SK-N-SH (cell line): ENCODE measurements at regions not wholly inside any gene's neighbourhood (a gene's known extent, or its start where the extent isn't known, plus 50 kb on each side); places are given as distances from the start of the nearest gene placed in this dataset.

ENCODE experiments used
- CTCF ChIA-PET: fragments of 300-600, 350-600 bp; formaldehyde crosslinking; extraction: SDS; loops from one replicate; lab custom pipeline; 2021; lab: Yijun Ruan, JAX
- POLR2A ChIA-PET: fragments of 350-600 bp; sonication (Branson Sonifier 250); formaldehyde crosslinking; extraction: SDS; loops from one replicate; lab custom pipeline; 2020; ENCODE audit warnings: antibody characterized with exemption, inconsistent platforms; lab: Yijun Ruan, JAX
- DNase-seq: peaks from one replicate; pipeline ENCODE4 v3.0.0; 2012
- H2AFZ ChIP-seq: fragments of 200-600 bp; sonication (generic); 2 replicates; pipeline ENCODE4 v1.8.1; 2016; ENCODE audit warnings: antibody characterized with exemption, mild to moderate bottlenecking, low read depth
- H3F3A ChIP-seq: fragments of 200-600 bp; sonication (generic); replicated peaks from 2 replicates; pipeline ENCODE3; 2016; ENCODE audit warnings: antibody characterized with exemption, mild to moderate bottlenecking; ENCODE audit not compliant: insufficient read depth
- H3K27ac ChIP-seq, 2 experiments: fragments of 200-500 bp in 1 of 2; fragments of 200-600 bp in 1 of 2; sonication (Bioruptor generic) in 1 of 2; sonication (generic), shearing (Covaris generic) in 1 of 2; 2 replicates each; pipeline versions ENCODE4 v1.5.1 to v1.6.1; 2014 to 2016; ENCODE audit warnings: low read depth in 2 of 2, inconsistent platforms in 1 of 2, low read length in 1 of 2, mild to moderate bottlenecking in 1 of 2, mixed read lengths in 1 of 2
- H3K27me3 ChIP-seq: fragments of 200-600 bp; sonication (generic), shearing (Covaris generic); 2 replicates; pipeline ENCODE4 v1.6.1; 2016; ENCODE audit warnings: mixed run types; ENCODE audit not compliant: insufficient read depth
- H3K36me3 ChIP-seq, 2 experiments: fragments of 200-500 bp in 1 of 2; fragments of 200-600 bp in 1 of 2; sonication (Bioruptor generic) in 1 of 2; sonication (generic) in 1 of 2; replicated peaks in 1 of 2; 2 replicates each; pipeline versions ENCODE3 to v1.5.1; 2014 to 2016; ENCODE audit warnings: low read length in 1 of 2, mild to moderate bottlenecking in 1 of 2; ENCODE audit not compliant: insufficient read depth in 2 of 2, control insufficient read depth in 1 of 2
- H3K4me1 ChIP-seq, 2 experiments: fragments of 200-500 bp in 1 of 2; fragments of 200-600 bp in 1 of 2; sonication (Bioruptor generic) in 1 of 2; sonication (generic), shearing (Covaris generic) in 1 of 2; 2 replicates each; pipeline versions ENCODE4 v1.5.1 to v1.6.1; 2014 to 2016; ENCODE audit warnings: low read depth in 1 of 2, low read length in 1 of 2, mixed run types in 1 of 2; ENCODE audit not compliant: insufficient read depth in 2 of 2, control insufficient read depth in 1 of 2
- H3K4me2 ChIP-seq: fragments of 200-600 bp; sonication (generic), shearing (Covaris generic); 2 replicates; pipeline ENCODE4 v1.6.1; 2017; ENCODE audit warnings: mixed run types
- H3K4me3 ChIP-seq, 2 experiments: fragments of 200-500 bp in 1 of 2; fragments of 200-600 bp in 1 of 2; sonication (Bioruptor generic) in 1 of 2; sonication (generic), shearing (Covaris generic) in 1 of 2; 2 replicates each; pipeline versions ENCODE4 v1.5.1 to v1.8.1; 2014 to 2016; ENCODE audit warnings: low read depth in 2 of 2, inconsistent platforms in 1 of 2, low read length in 1 of 2, mild to moderate bottlenecking in 1 of 2, mixed read lengths in 1 of 2, moderate library complexity in 1 of 2
- H3K79me2 ChIP-seq: fragments of 200-600 bp; sonication (generic); 2 replicates; pipeline ENCODE4 v1.8.1; 2017; ENCODE audit warnings: mild to moderate bottlenecking; ENCODE audit not compliant: insufficient read depth
- H3K9ac ChIP-seq: fragments of 200-600 bp; sonication (generic); 2 replicates; pipeline ENCODE4 v1.6.1; 2017; ENCODE audit warnings: mixed run types
- H3K9me2 ChIP-seq: fragments of 200-600 bp; sonication (generic); 2 replicates; pipeline ENCODE4 v1.6.1; 2017; ENCODE audit warnings: mixed run types
- H3K9me3 ChIP-seq: fragments of 200-600 bp; sonication (generic); 2 replicates; pipeline ENCODE4 v1.6.1; 2017; ENCODE audit warnings: mixed run types, mild to moderate bottlenecking, moderate library complexity
- H4K20me1 ChIP-seq: fragments of 200-600 bp; sonication (generic); 2 replicates; pipeline ENCODE4 v1.6.1; 2017; ENCODE audit warnings: mild to moderate bottlenecking, mixed run types; ENCODE audit not compliant: insufficient read depth
- ELF1 ChIP-seq: IDR thresholded peaks from 2 replicates; pipeline ENCODE4 v1.4.0; 2012
- FOXJ3 ChIP-seq: sonication (generic); formaldehyde crosslinking; IDR thresholded peaks from 2 replicates; pipeline ENCODE4 v1.5.1; 2020; ENCODE audit warnings: mild to moderate bottlenecking, missing genetic modification reagents
- GABPA ChIP-seq: IDR thresholded peaks from 2 replicates; pipeline ENCODE4 v1.4.0; 2012; ENCODE audit warnings: low read depth, mild to moderate bottlenecking
- GATA2 ChIP-seq: sonication (generic); formaldehyde crosslinking; IDR thresholded peaks from 2 replicates; pipeline ENCODE4 v1.5.0; 2020; ENCODE audit warnings: mild to moderate bottlenecking, missing genetic modification reagents
- MAX ChIP-seq: IDR thresholded peaks from 2 replicates; pipeline ENCODE4 v1.4.0; 2012; ENCODE audit warnings: low read depth
- NFIC ChIP-seq: IDR thresholded peaks from 2 replicates; pipeline ENCODE4 v1.4.0; 2012; ENCODE audit warnings: borderline replicate concordance
- PBX3 ChIP-seq: IDR thresholded peaks from 2 replicates; pipeline ENCODE4; 2012
- RXRA ChIP-seq: IDR thresholded peaks from 2 replicates; pipeline ENCODE4 v1.4.0; 2012; ENCODE audit warnings: low read depth, mild to moderate bottlenecking, borderline replicate concordance
- TAF1 ChIP-seq: IDR thresholded peaks from 2 replicates; pipeline ENCODE4 v1.6.1; 2012; ENCODE audit warnings: low read depth, mild to moderate bottlenecking, low read length, moderate library complexity, borderline replicate concordance
- YY1 ChIP-seq: IDR thresholded peaks from 2 replicates; pipeline ENCODE4 v1.4.0; 2012; ENCODE audit warnings: low read depth, mild to moderate bottlenecking
- ZBTB33 ChIP-seq: IDR thresholded peaks from 2 replicates; pipeline ENCODE4 v1.4.0; 2012; ENCODE audit warnings: low read depth, borderline replicate concordance
- WGBS: methylation state at CpG from one replicate; pipeline ENCODE4 v1.1.6; 2017; ENCODE audit warnings: low lambda C conversion rate; 5-methylcytosine and 5-hydroxymethylcytosine counted together
- TF ChIP-seq, protein P1 (sequence below): fragments of 150-350 bp; IDR thresholded peaks from 2 replicates; pipeline ENCODE4 v1.6.1; 2016; ENCODE audit warnings: mild to moderate bottlenecking, low read depth, low read length
- TF ChIP-seq, protein P2 (sequence below): IDR thresholded peaks from 2 replicates; pipeline ENCODE4 v1.6.1; 2012; ENCODE audit warnings: mild to moderate bottlenecking, low read depth, low read length, moderate library complexity

DNA sequence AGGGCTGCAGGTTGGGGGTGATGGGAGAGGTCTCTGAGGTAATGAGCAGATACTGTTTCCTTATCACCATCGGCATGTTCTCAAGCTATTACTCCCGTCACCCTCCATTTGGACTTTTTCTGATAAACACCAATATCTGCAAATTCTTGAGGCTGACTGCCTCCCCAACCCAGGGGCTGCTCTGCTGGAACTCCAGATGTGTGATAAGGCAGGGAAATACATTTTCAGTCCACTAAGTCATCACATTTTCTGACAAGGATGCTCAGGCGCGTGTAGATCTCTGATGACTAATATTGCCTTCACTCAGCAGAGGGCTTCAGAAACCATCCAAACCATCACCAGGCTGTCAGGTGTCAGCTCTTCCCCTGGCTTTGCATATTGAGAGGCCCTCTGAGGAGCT is 215.0 kb upstream of the POU3F1 start:
- Histone ChIP-seq H3K4me1 (no peaks in the 10 kb centered on the region), H2AFZ (no peak overlapping the region), H3K9me2 (no peaks in the 10 kb centered on the region), H3K36me3 (no peaks in the 10 kb centered on the region), H3K4me3 (no peak overlapping the region), H3F3A (no peaks in the 10 kb centered on the region), H3K4me2 (no peak overlapping the region), H3K27ac (no peak overlapping the region), H3K9me3 (no peaks in the 10 kb centered on the region), H3K79me2 (no peaks in the 10 kb centered on the region), H3K9ac (no peak overlapping the region), H3K27me3 (no peaks in the 10 kb centered on the region; the same call in 1 of the 2 replicates), H4K20me1 (no peaks in the 10 kb centered on the region)
- POLR2A ChIA-PET = no interaction called here
- 20% methylated on average over 4 of the region's 4 CpGs for WGBS
- no peak for DNase-seq
- TF ChIP-seq, protein P1, sequence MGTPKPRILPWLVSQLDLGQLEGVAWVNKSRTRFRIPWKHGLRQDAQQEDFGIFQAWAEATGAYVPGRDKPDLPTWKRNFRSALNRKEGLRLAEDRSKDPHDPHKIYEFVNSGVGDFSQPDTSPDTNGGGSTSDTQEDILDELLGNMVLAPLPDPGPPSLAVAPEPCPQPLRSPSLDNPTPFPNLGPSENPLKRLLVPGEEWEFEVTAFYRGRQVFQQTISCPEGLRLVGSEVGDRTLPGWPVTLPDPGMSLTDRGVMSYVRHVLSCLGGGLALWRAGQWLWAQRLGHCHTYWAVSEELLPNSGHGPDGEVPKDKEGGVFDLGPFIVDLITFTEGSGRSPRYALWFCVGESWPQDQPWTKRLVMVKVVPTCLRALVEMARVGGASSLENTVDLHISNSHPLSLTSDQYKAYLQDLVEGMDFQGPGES = no peak
- TF ChIP-seq GABPA = no peak
- no peak for TF ChIP-seq GATA2 (CRISPR knock-in tag)
- no peak for TF ChIP-seq ZBTB33
- no peak for TF ChIP-seq TAF1
- no peak for TF ChIP-seq ELF1
- no peak for TF ChIP-seq YY1
- TF ChIP-seq RXRA = no peak
- TF ChIP-seq PBX3 = no peak
- no peak for TF ChIP-seq FOXJ3 (CRISPR knock-in tag)
- TF ChIP-seq NFIC = no peak
- TF ChIP-seq MAX = no peak
- TF ChIP-seq, protein P2, sequence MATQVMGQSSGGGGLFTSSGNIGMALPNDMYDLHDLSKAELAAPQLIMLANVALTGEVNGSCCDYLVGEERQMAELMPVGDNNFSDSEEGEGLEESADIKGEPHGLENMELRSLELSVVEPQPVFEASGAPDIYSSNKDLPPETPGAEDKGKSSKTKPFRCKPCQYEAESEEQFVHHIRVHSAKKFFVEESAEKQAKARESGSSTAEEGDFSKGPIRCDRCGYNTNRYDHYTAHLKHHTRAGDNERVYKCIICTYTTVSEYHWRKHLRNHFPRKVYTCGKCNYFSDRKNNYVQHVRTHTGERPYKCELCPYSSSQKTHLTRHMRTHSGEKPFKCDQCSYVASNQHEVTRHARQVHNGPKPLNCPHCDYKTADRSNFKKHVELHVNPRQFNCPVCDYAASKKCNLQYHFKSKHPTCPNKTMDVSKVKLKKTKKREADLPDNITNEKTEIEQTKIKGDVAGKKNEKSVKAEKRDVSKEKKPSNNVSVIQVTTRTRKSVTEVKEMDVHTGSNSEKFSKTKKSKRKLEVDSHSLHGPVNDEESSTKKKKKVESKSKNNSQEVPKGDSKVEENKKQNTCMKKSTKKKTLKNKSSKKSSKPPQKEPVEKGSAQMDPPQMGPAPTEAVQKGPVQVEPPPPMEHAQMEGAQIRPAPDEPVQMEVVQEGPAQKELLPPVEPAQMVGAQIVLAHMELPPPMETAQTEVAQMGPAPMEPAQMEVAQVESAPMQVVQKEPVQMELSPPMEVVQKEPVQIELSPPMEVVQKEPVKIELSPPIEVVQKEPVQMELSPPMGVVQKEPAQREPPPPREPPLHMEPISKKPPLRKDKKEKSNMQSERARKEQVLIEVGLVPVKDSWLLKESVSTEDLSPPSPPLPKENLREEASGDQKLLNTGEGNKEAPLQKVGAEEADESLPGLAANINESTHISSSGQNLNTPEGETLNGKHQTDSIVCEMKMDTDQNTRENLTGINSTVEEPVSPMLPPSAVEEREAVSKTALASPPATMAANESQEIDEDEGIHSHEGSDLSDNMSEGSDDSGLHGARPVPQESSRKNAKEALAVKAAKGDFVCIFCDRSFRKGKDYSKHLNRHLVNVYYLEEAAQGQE = no peak
- CTCF ChIA-PET = no interaction called here
